Mammary epithelial cell (primary cell): ENCODE measurements at regions not wholly inside any gene's neighbourhood (a gene's known extent, or its start where the extent isn't known, plus 50 kb on each side); places are given as distances from the start of the nearest gene placed in this dataset.

Source experiments
- CTCF ChIP-seq, 2 donors: IDR thresholded peaks in 1 of 2; conservative IDR thresholded peaks in 1 of 2; 2 replicates each; pipeline ENCODE4 v1.5.1; 2011 to 2012; ENCODE audit warnings: inconsistent platforms in 2 of 2, low read length in 2 of 2, mild to moderate bottlenecking in 2 of 2, control low read depth in 1 of 2, low read depth in 1 of 2; ENCODE audit not compliant: insufficient read depth in 1 of 2; ENCODE audit errors: extremely low read depth in 1 of 2
- EZH2 ChIP-seq: IDR thresholded peaks from 2 replicates; pipeline ENCODE4 v1.6.1; 2012; ENCODE audit warnings: low read length, inconsistent platforms, borderline replicate concordance

- TF ChIP-seq CTCF (conservative IDR thresholded peaks at IDR 0.05 in 1 of 2, IDR thresholded peaks at IDR 0.05 in 1 of 2; ENCODE audit: extremely low read depth in 1 of 2, insufficient read depth in 1 of 2, low read depth in 1 of 2, low read length in 2 of 2) (no peak), EZH2 (no peak)
These were observed 86.9 kb upstream of the SIMC1 start for GRCh38 chr5:176151281-176151680.
